ENCODE measurements at regions not wholly inside any gene's neighbourhood (a gene's known extent, or its start where the extent isn't known, plus 50 kb on each side); places are given as distances from the start of the nearest gene placed in this dataset.

- Histone ChIP-seq H3K27me3 (ENCODE audit: control insufficient read depth in 2 of 2, insufficient read depth in 2 of 2, low read length in 2 of 2) (no peaks in the 10 kb centered on the region), H3K9me1 (replicated peaks; ENCODE audit: control insufficient read depth, extremely low read depth, insufficient read depth, low read length) (no peaks in the 10 kb centered on the region), H3K4me3 (replicated peaks in 1 of 3; ENCODE audit: insufficient read depth in 1 of 3, low read depth in 1 of 3, low read length in 3 of 3) (no peak overlapping the region), H3K27ac (ENCODE audit: insufficient read depth, low read depth, low read length) (no peak overlapping the region), H3K9me3 (replicated peaks; ENCODE audit: control insufficient read depth, insufficient read depth, low read length) (no peaks in the 10 kb centered on the region), H3K4me1 (ENCODE audit: control insufficient read depth, extremely low read depth, insufficient read depth, low read length) (peaks cover 4% of the 10 kb centered on the region), H3K79me2 (ENCODE audit: control insufficient read depth, insufficient read depth, low read length) (no peaks in the 10 kb centered on the region), H2AFZ (ENCODE audit: low read depth, low read length) (no peak overlapping the region), H3K36me3 (ENCODE audit: control insufficient read depth in 2 of 2, extremely low read depth in 1 of 2, insufficient read depth in 2 of 2, low read length in 2 of 2) (no peaks in the 10 kb centered on the region), H3K4me2 (ENCODE audit: insufficient read depth, low read length) (peak overlapping the region; percentile 43), H4K20me1 (replicated peaks; ENCODE audit: control insufficient read depth, extremely low read depth, insufficient read depth, low read length) (no peaks in the 10 kb centered on the region), H3K9ac (replicated peaks; ENCODE audit: extremely low read depth, insufficient read depth, low read length) (no peak overlapping the region)
- no TSS peak for BruUV-seq (replicated peaks)
- POLR2A ChIA-PET: no interaction called here
- FAIRE-seq (no peak), DNase-seq (ENCODE audit: low read depth, low spot score) (no peak)
- intact Hi-C loops (cut with micrococcal nuclease) (no loop called here), dilution Hi-C loops (cut with MboI; ENCODE audit: extremely low pct_ligation_motif_present, low sequenced_read_pairs) (no loop called here)
- CTCF ChIA-PET: no interaction called here
- TF ChIP-seq JUN (IDR thresholded peaks at IDR 0.05; ENCODE audit: borderline replicate concordance, insufficient read depth, insufficient read length, low read depth) (peak; percentile 2), FOS (IDR thresholded peaks at IDR 0.05; ENCODE audit: borderline replicate concordance, insufficient read depth, low read length) (no peak), MYC (IDR thresholded peaks at IDR 0.05; ENCODE audit: low read depth, low read length) (no peak), EZH2 (IDR thresholded peaks at IDR 0.05; ENCODE audit: borderline replicate concordance, low read depth, low read length, severe bottlenecking) (no peak), GATA2 (IDR thresholded peaks at IDR 0.05; ENCODE audit: insufficient read depth, insufficient read length, low read depth, low read length) (no peak)
- TF ChIP-seq, protein P1, sequence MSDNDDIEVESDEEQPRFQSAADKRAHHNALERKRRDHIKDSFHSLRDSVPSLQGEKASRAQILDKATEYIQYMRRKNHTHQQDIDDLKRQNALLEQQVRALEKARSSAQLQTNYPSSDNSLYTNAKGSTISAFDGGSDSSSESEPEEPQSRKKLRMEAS (IDR thresholded peaks at IDR 0.05; ENCODE audit: insufficient read depth, insufficient read length): no peak
- TF ChIP-seq, protein P2, sequence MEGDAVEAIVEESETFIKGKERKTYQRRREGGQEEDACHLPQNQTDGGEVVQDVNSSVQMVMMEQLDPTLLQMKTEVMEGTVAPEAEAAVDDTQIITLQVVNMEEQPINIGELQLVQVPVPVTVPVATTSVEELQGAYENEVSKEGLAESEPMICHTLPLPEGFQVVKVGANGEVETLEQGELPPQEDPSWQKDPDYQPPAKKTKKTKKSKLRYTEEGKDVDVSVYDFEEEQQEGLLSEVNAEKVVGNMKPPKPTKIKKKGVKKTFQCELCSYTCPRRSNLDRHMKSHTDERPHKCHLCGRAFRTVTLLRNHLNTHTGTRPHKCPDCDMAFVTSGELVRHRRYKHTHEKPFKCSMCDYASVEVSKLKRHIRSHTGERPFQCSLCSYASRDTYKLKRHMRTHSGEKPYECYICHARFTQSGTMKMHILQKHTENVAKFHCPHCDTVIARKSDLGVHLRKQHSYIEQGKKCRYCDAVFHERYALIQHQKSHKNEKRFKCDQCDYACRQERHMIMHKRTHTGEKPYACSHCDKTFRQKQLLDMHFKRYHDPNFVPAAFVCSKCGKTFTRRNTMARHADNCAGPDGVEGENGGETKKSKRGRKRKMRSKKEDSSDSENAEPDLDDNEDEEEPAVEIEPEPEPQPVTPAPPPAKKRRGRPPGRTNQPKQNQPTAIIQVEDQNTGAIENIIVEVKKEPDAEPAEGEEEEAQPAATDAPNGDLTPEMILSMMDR (IDR thresholded peaks at IDR 0.05; ENCODE audit: extremely low read depth in 1 of 2, insufficient read depth in 1 of 2, low read depth in 1 of 2, low read length in 2 of 2): no peak
Observed at GRCh38 chr14:58829594-58829993, 191.8 kb downstream of the DACT1 start.
